ENCODE measurements at regions not wholly inside any gene's neighbourhood (a gene's known extent, or its start where the extent isn't known, plus 50 kb on each side); places are given as distances from the start of the nearest gene placed in this dataset.

- no peaks in the 10 kb centered on the region for H3K27me3 ChIP-seq (replicated peaks; ENCODE audit: insufficient read depth)
- no peaks in the 10 kb centered on the region for H3K9me3 ChIP-seq (ENCODE audit: low read depth)
- no peak overlapping the region for H3K9ac ChIP-seq
- no peak overlapping the region for H3K27ac ChIP-seq
- in situ Hi-C loops (cut with MboI) = no loop called here
- 73 to 82% methylated on average over 1 of the region's 1 CpG for WGBS, 2 experiments (ENCODE audit: low coverage in 1 of 2, low lambda C conversion rate in 2 of 2, missing lambda C conversion rate in 2 of 2)
- TF ChIP-seq EZH2 (IDR thresholded peaks at IDR 0.05; ENCODE audit: insufficient read depth, poor library complexity, severe bottlenecking) (no peak), EZH2phosphoT487 (IDR thresholded peaks at IDR 0.05; ENCODE audit: insufficient read depth, low read depth) (no peak)
- H3K36me3 ChIP-seq (ENCODE audit: low read depth) = no peaks in the 10 kb centered on the region
- H3K4me2 ChIP-seq (ENCODE audit: unreplicated experiment) = no peak overlapping the region
- H3K4me1 ChIP-seq (ENCODE audit: insufficient read depth) = no peaks in the 10 kb centered on the region
- no peaks in the 10 kb centered on the region for H3F3A ChIP-seq (ENCODE audit: insufficient read depth)
- no peak overlapping the region for H3K4me3 ChIP-seq
- H3K79me2 ChIP-seq (ENCODE audit: insufficient read depth) = no peaks in the 10 kb centered on the region
- H2AFZ ChIP-seq = no peak overlapping the region
- no peak for DNase-seq
- no peaks in the 10 kb centered on the region for H3K9me2 ChIP-seq (ENCODE audit: insufficient read depth)
- no peaks in the 10 kb centered on the region for H4K20me1 ChIP-seq (ENCODE audit: insufficient read depth)
Observed at GRCh38 chr4:41483771-41484170, 54.2 kb upstream of the LIMCH1 start.

GRCh38 chr4:41485041-41485440 lies 52.9 kb upstream of the LIMCH1 start:
- no peaks in the 10 kb centered on the region for H4K20me1 ChIP-seq (ENCODE audit: insufficient read depth)
- no peak overlapping the region for H3K4me2 ChIP-seq (ENCODE audit: unreplicated experiment)
- H3F3A ChIP-seq (ENCODE audit: insufficient read depth) = no peaks in the 10 kb centered on the region
- no peaks in the 10 kb centered on the region for H3K9me2 ChIP-seq (ENCODE audit: insufficient read depth)
- no peak overlapping the region for H3K9ac ChIP-seq
- no peak for DNase-seq
- WGBS, 2 experiments (ENCODE audit: low coverage in 1 of 2, low lambda C conversion rate in 2 of 2, missing lambda C conversion rate in 2 of 2) = 0 to 7% methylated on average over 1 of the region's 1 CpG
- H3K9me3 ChIP-seq (ENCODE audit: low read depth) = no peaks in the 10 kb centered on the region
- no peaks in the 10 kb centered on the region for H3K36me3 ChIP-seq (ENCODE audit: low read depth)
- no peak overlapping the region for H3K27ac ChIP-seq
- H3K4me1 ChIP-seq (ENCODE audit: insufficient read depth) = no peaks in the 10 kb centered on the region
- no peak overlapping the region for H3K4me3 ChIP-seq
- no peaks in the 10 kb centered on the region for H3K79me2 ChIP-seq (ENCODE audit: insufficient read depth)
- in situ Hi-C loops (cut with MboI) = no loop called here
- H3K27me3 ChIP-seq (replicated peaks; ENCODE audit: insufficient read depth) = no peaks in the 10 kb centered on the region
- TF ChIP-seq EZH2 (IDR thresholded peaks at IDR 0.05; ENCODE audit: insufficient read depth, poor library complexity, severe bottlenecking) (no peak), EZH2phosphoT487 (IDR thresholded peaks at IDR 0.05; ENCODE audit: insufficient read depth, low read depth) (no peak)
- no peak overlapping the region for H2AFZ ChIP-seq

- Histone ChIP-seq H3K27ac (no peak overlapping the region), H3K79me2 (ENCODE audit: insufficient read depth) (no peaks in the 10 kb centered on the region), H3K4me1 (ENCODE audit: insufficient read depth) (no peaks in the 10 kb centered on the region), H3K36me3 (ENCODE audit: low read depth) (no peaks in the 10 kb centered on the region), H3K27me3 (replicated peaks; ENCODE audit: insufficient read depth) (no peaks in the 10 kb centered on the region), H3K4me2 (ENCODE audit: unreplicated experiment) (no peak overlapping the region), H3K9me3 (ENCODE audit: low read depth) (no peaks in the 10 kb centered on the region), H4K20me1 (ENCODE audit: insufficient read depth) (no peaks in the 10 kb centered on the region), H3K4me3 (no peak overlapping the region), H3K9ac (no peak overlapping the region), H3K9me2 (ENCODE audit: insufficient read depth) (no peaks in the 10 kb centered on the region), H3F3A (ENCODE audit: insufficient read depth) (no peaks in the 10 kb centered on the region), H2AFZ (no peak overlapping the region)
- DNase-seq = no peak
- no peak for TF ChIP-seq EZH2 (IDR thresholded peaks at IDR 0.05; ENCODE audit: insufficient read depth, poor library complexity, severe bottlenecking)
- no peak for TF ChIP-seq EZH2phosphoT487 (IDR thresholded peaks at IDR 0.05; ENCODE audit: insufficient read depth, low read depth)
- WGBS, 2 experiments (ENCODE audit: low coverage in 1 of 2, low lambda C conversion rate in 2 of 2, missing lambda C conversion rate in 2 of 2) = 74% methylated on average over 4 of the region's 4 CpGs
- in situ Hi-C loops (cut with MboI) = no loop called here
Observed at GRCh38 chr4:41487868-41488440, 50.0 kb upstream of the LIMCH1 start.
